Astrocyte (in vitro differentiated cells and primary cell): ENCODE measurements at regions not wholly inside any gene's neighbourhood (a gene's known extent, or its start where the extent isn't known, plus 50 kb on each side); places are given as distances from the start of the nearest gene placed in this dataset.

Experiments
- CTCF ChIP-seq: IDR thresholded peaks from 2 replicates; pipeline ENCODE4 v1.5.1; 2011; ENCODE audit warnings: low read depth, mild to moderate bottlenecking, inconsistent platforms, low read length, moderate library complexity; ENCODE audit not compliant: insufficient read depth
- EZH2 ChIP-seq: IDR thresholded peaks from 2 replicates; pipeline ENCODE4 v1.6.1; 2012; ENCODE audit warnings: mild to moderate bottlenecking, low read length, inconsistent platforms; ENCODE audit not compliant: insufficient read depth

- TF ChIP-seq CTCF (no peak), EZH2 (no peak)
Observed at GRCh38 chr10:71132321-71132810, 80.0 kb upstream of the UNC5B start.
